ENCODE measurements at regions not wholly inside any gene's neighbourhood (a gene's known extent, or its start where the extent isn't known, plus 50 kb on each side); places are given as distances from the start of the nearest gene placed in this dataset.
A peak's percentile ranks its signal among the peaks of the same experiment; 100 is the strongest.
"Not testable (repeated sequence)": the region's sequence is repeated elsewhere in the genome, so short reads cannot be mapped to it uniquely, and the experiment has no call there.

DNA sequence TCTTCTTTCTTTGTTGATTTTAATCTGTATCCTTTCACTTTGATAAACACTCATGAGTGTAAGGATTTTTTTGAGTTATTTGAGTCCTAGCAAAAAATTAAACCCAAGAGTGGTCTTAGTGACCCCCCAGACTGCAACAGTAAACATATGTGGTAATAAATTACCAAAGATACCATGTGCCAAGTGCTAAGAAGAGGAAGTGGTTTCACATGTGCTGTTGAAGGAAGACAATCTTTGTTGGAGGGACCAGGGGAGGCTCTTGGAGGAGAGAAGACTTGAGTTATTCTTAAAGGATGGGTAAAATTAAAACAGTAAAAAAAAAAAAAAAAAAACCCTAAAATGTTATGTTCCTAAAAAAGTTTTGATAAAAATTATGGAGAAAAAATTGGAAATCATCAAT lies 150.2 kb downstream of the SEC23IP start:
- intact Hi-C loops (cut with DNase I) = no loop called here
- no peak for DNase-seq

GRCh38 chr10:120047373-120047772 lies 154.8 kb downstream of the SEC23IP start:
- intact Hi-C loops (cut with DNase I) = not testable (repeated sequence)

DNA sequence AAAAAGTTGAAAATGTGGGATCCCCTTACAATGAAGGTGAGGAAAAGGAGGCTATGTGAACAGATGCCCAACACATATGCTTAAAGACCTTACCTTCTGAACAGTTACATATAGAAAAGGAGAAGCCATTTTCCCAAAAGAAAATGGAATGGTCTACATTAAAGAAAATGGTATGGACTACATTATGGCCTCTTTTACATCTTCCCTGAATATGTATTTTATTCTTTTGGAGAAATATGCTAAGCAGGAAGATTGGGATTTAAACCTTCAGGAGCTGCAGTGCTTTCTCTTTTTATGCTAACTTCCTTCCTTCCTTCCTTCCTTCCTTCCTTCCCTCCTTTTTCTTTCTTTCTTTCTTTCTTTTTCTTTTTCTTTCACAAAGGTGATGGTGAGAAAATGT lies 155.4 kb downstream of the SEC23IP start:
- intact Hi-C loops (cut with DNase I) = no loop called here
- DNase-seq = no peak

More at GRCh38 chr10:120047373-120047772, 154.8 kb downstream of the SEC23IP start:
- DNase-seq = not testable (repeated sequence)

DNA sequence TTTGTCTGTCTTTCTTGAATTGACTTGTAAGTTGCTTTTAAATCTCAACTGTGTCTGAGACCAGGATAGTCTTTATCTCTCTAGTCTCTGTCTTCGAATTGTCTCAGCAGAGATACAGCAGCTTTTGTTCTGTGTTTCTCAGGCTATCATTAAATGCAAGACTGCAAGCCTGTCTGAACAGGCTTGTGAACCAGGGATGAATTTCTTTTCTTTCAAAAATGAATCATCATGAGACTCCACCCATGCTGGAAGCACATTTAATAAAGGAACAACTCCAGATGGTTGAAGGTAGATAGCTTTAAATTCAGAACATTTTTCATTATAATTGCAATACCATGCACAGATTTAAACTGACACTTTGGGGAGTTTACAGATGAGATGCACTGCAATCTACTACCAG lies 155.9 kb downstream of the SEC23IP start:
- intact Hi-C loops (cut with DNase I) = no loop called here
- peak in 2 of 42 donors; percentile 3 to 4 for DNase-seq

- no peak for DNase-seq
- intact Hi-C loops (cut with DNase I) = no loop called here
Measured at GRCh38 chr10:120051671-120052070, 159.1 kb downstream of the SEC23IP start.

GRCh38 chr10:120052964-120053702 lies 160.6 kb downstream of the SEC23IP start:
- intact Hi-C loops (cut with DNase I) = no loop called here
- DNase-seq = no peak

- intact Hi-C loops (cut with DNase I); DNase-seq: not testable (repeated sequence)
Measured at GRCh38 chr10:120059790-120060189, 167.3 kb downstream of the SEC23IP start.

DNA sequence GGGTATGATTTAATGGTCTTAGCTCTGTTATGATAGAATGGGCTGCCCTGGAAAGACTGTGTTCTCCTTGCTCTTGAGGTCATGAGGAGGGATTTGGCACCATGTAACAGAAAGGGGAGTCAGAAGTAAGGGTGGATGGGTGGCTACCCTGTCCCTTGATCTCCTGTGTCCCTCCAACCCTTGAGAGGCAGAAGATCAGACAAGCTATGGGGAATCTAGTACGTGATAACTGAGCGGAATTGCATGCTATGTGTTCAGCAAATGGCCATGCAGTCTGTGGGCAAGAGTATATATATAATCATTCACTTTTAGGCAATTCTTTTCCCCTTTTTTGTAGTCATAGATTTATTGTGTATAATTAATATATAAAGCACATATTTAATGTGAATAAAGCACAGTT lies 174.9 kb downstream of the SEC23IP start:
- intact Hi-C loops (cut with DNase I) = no loop called here
- DNase-seq = no peak

GRCh38 chr10:120069700-120070099 lies 177.2 kb downstream of the SEC23IP start:
- no peak for DNase-seq
- intact Hi-C loops (cut with DNase I) = no loop called here

- DNase-seq = no peak
- intact Hi-C loops (cut with DNase I) = no loop called here
Measured at GRCh38 chr10:120075349-120075748, 182.8 kb downstream of the SEC23IP start.

- DNase-seq = no peak
- intact Hi-C loops (cut with DNase I) = no loop called here
Measured at GRCh38 chr10:120076996-120077706, 184.6 kb downstream of the SEC23IP start.

- peak in 8 of 42 donors; percentile 2 to 60 (median 28) for DNase-seq
- intact Hi-C loops (cut with DNase I) = no loop called here
Measured at GRCh38 chr10:120077707-120078492, 185.4 kb downstream of the SEC23IP start.

GRCh38 chr10:120085096-120085796 lies 192.7 kb downstream of the SEC23IP start:
- DNase-seq = no peak
- intact Hi-C loops (cut with DNase I) = no loop called here

DNA sequence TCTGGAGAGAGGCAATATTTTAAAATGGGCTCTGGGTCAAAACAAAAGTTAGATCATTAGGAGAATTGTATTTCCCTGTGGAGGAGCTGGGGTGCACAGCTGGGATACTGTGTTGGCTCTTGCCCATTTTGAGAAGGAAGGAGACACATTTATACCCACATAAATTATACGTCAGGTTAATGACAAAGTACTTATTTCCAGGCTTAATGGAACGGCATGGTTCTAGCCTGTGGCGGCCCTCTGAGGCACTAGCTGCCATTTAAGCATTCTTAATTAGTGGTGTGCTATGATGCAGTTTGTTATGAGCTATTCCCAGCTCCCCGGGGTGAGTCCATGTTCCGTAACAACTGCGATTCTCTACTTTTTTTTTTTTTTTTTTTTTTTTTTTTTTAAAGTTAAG lies 193.5 kb downstream of the SEC23IP start:
- DNase-seq = no peak
- intact Hi-C loops (cut with DNase I) = no loop called here

GRCh38 chr10:120087109-120087508 lies 194.6 kb downstream of the SEC23IP start:
- intact Hi-C loops (cut with DNase I) = no loop called here
- no peak for DNase-seq

DNA sequence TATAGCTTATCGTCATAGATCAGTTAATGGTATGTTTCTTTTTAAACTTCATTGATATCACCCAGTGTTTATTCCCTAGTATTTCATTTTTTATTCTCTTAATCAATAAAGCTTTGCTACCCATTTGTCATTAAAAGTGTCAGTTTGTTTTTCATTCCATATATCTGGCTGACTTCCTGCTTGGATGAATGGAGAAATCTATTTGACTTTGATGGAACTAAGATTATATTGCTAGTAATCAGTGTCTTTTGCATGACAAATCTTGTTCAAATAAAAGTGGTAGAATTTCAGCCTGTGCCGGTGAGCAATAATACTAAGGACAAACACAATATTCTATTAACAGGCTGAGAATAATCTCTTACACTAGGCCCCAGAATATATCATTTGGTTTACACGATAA lies 203.3 kb downstream of the SEC23IP start:
- no peak for DNase-seq
- intact Hi-C loops (cut with DNase I) = no loop called here

DNA sequence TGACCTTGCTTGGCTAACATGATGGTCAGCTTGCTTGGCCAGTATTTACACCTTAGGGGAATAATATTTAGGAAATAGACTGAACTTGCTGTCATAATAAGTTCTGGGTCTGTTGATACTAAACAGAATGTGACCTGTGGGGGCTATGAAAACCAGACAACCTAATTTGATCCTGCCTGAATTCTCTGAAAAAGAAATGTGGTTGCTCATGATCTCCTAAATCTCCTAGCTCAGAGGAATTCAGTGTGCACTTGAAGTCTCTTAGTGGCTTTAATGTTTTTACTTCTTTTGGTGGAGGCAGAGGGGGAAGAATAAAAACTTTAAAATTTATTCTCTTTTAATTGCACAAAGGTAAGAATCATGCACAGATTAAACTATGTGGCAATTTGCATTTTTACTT lies 205.2 kb downstream of the SEC23IP start:
- no peak for DNase-seq
- intact Hi-C loops (cut with DNase I) = no loop called here

DNA sequence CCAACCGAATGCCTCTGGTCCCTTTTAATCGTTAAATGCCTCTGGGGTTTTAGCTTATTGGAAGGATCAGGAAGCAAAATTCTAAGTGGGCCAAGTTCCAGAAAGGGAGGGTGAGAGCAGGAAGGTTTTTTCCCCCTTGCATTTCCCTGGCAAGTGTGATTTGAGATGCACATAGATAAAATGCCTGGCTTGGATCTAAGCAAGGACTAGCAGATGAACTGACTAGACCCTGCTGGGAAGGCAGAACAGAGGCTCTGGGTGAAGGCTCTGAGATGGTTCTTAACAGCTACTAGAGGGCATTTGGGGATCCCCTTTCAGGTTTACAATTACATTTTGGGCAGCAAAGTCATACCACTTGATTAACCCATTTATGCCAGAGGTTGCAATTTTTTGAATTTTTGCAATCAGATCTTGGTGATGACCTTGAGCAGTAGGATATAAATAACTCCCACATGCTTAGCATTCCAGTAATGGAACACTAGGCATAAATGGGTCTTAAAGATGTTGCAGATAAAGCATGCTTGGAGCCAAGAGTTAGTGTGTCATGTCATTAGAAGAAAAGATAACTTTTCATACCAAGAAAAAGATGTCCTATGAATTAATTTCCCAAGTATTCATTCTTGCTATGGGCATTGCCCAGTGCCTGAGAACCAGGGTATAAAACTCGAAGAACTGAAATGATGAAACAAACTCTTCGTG lies 205.9 kb downstream of the SEC23IP start:
- no peak for DNase-seq
- intact Hi-C loops (cut with DNase I) = no loop called here
